ENCODE measurements at regions not wholly inside any gene's neighbourhood (a gene's known extent, or its start where the extent isn't known, plus 50 kb on each side); places are given as distances from the start of the nearest gene placed in this dataset.
"Not testable (repeated sequence)": the region's sequence is repeated elsewhere in the genome, so short reads cannot be mapped to it uniquely, and the experiment has no call there.

DNA sequence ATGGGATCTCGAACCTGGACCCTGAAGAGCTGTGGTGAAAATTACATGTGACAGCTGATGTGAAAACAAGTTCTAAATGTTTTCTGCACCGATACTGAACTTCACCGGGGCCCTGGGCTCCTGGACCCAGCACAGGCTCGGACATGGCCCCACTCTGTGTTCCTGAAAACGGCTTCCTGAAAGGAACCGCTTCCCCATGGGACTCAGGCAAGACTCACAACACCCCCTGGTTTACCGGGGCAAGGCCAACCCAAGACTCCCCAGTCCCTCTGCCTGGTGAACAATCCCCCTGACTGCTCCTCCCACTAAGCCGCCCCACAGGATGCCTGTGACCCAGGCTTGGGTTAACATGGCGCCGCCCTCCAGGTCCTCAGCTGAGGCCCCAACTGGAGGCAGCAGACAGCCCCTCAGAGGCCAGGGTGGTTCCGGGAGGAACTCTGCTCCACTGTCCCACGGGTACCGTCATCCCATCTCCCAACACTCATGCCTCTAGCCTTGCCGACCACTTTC lies 124.5 kb upstream of the FOXD4L5 start (continued):
- TF ChIP-seq, protein P1, sequence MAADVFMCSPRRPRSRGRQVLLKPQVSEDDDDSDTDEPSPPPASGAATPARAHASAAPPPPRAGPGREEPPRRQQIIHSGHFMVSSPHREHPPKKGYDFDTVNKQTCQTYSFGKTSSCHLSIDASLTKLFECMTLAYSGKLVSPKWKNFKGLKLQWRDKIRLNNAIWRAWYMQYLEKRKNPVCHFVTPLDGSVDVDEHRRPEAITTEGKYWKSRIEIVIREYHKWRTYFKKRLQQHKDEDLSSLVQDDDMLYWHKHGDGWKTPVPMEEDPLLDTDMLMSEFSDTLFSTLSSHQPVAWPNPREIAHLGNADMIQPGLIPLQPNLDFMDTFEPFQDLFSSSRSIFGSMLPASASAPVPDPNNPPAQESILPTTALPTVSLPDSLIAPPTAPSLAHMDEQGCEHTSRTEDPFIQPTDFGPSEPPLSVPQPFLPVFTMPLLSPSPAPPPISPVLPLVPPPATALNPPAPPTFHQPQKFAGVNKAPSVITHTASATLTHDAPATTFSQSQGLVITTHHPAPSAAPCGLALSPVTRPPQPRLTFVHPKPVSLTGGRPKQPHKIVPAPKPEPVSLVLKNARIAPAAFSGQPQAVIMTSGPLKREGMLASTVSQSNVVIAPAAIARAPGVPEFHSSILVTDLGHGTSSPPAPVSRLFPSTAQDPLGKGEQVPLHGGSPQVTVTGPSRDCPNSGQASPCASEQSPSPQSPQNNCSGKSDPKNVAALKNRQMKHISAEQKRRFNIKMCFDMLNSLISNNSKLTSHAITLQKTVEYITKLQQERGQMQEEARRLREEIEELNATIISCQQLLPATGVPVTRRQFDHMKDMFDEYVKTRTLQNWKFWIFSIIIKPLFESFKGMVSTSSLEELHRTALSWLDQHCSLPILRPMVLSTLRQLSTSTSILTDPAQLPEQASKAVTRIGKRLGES (CRISPR knock-in tag; IDR thresholded peaks at IDR 0.05; ENCODE audit: borderline replicate concordance) = no peak
- TF ChIP-seq ZNF260 (CRISPR knock-in tag; IDR thresholded peaks at IDR 0.05; ENCODE audit: borderline replicate concordance, low read depth) (no peak), PREB (CRISPR knock-in tag; IDR thresholded peaks at IDR 0.05) (no peak), ZNF207 (IDR thresholded peaks at IDR 0.05; ENCODE audit: borderline replicate concordance) (no peak), PLRG1 (conservative IDR thresholded peaks at IDR 0.05) (no peak), ZBTB38 (CRISPR knock-in tag; IDR thresholded peaks at IDR 0.05) (no peak)

DNA sequence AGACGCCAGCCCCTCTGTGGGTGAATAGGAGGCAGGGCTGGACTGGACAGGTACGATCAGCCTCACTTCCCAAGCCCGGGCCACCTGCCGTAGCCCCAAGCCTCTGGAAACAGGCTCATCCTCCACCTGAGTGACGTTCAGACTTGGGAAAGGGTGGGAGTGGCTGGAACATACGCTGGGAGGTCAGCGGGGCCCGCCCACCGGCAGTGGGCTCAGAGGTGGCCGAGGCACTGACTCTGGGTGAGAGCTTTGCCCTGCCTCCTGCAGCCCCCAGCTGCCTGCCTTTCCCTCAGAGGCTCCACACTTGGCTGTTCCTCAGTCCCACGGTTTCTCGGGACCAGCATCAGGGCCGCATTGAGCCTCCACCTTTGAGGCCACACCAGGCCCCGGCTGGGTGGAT lies 123.8 kb upstream of the FOXD4L5 start:
- H3K9ac ChIP-seq (ENCODE audit: insufficient read depth, low read depth, low read length); FAIRE-seq; CTCF ChIA-PET (ENCODE audit: low intra/inter-chr PET ratio, low total read pairs); H3K27me3 ChIP-seq (ENCODE audit: control insufficient read depth in 1 of 2, insufficient read depth in 2 of 2, low read length in 2 of 2); H3K36me3 ChIP-seq (replicated peaks in 1 of 2; ENCODE audit: control insufficient read depth in 1 of 2, insufficient read depth in 2 of 2, low read length in 2 of 2); BruUV-seq (replicated peaks); H4K20me1 ChIP-seq (ENCODE audit: insufficient read depth, low read length); intact Hi-C loops (cut with micrococcal nuclease; ENCODE audit: unreplicated experiment); ATAC-seq; H2AFZ ChIP-seq (ENCODE audit: low read length); H3K4me3 ChIP-seq (replicated peaks in 1 of 3; ENCODE audit: insufficient read depth in 1 of 3, low read depth in 2 of 3, low read length in 3 of 3); H3K27ac ChIP-seq (ENCODE audit: extremely low read length, insufficient read depth, low read length); H3K79me2 ChIP-seq (ENCODE audit: insufficient read depth, low read length); H3K4me2 ChIP-seq (ENCODE audit: low read depth, low read length); POLR2A ChIA-PET; H3K4me1 ChIP-seq (ENCODE audit: insufficient read depth, low read length); in situ Hi-C loops (cut with HindIII; ENCODE audit: extremely low pct_ligation_motif_present, low pct_unique_long_range_greater_than_20kb); DNase-seq (ENCODE audit: low spot score); H3K9me3 ChIP-seq (ENCODE audit: low read length): not testable (repeated sequence)
- 8% methylated on average over 4 of the region's 14 CpGs for WGBS (ENCODE audit: low lambda C conversion rate)

- in situ Hi-C loops (cut with HindIII; ENCODE audit: extremely low pct_ligation_motif_present, low pct_unique_long_range_greater_than_20kb); H3K4me2 ChIP-seq (ENCODE audit: low read depth, low read length); DNase-seq (ENCODE audit: low spot score); H2AFZ ChIP-seq (ENCODE audit: low read length); H3K27ac ChIP-seq (ENCODE audit: extremely low read length, insufficient read depth, low read length); H3K4me1 ChIP-seq (ENCODE audit: insufficient read depth, low read length); CTCF ChIA-PET (ENCODE audit: low intra/inter-chr PET ratio, low total read pairs); H3K27me3 ChIP-seq (ENCODE audit: control insufficient read depth in 1 of 2, insufficient read depth in 2 of 2, low read length in 2 of 2); H4K20me1 ChIP-seq (ENCODE audit: insufficient read depth, low read length); BruUV-seq (replicated peaks); ATAC-seq; intact Hi-C loops (cut with micrococcal nuclease; ENCODE audit: unreplicated experiment); H3K9ac ChIP-seq (ENCODE audit: insufficient read depth, low read depth, low read length); H3K36me3 ChIP-seq (replicated peaks in 1 of 2; ENCODE audit: control insufficient read depth in 1 of 2, insufficient read depth in 2 of 2, low read length in 2 of 2); FAIRE-seq; H3K79me2 ChIP-seq (ENCODE audit: insufficient read depth, low read length); POLR2A ChIA-PET; H3K9me3 ChIP-seq (ENCODE audit: low read length); H3K4me3 ChIP-seq (replicated peaks in 1 of 3; ENCODE audit: insufficient read depth in 1 of 3, low read depth in 2 of 3, low read length in 3 of 3): not testable (repeated sequence)
- WGBS (ENCODE audit: low lambda C conversion rate) = 20% methylated on average over 4 of the region's 10 CpGs
Observed at GRCh38 chr9:65406625-65407024, 121.6 kb upstream of the FOXD4L5 start.

GRCh38 chr9:65405766-65406165 lies 120.8 kb upstream of the FOXD4L5 start:
- H3K79me2 ChIP-seq (ENCODE audit: insufficient read depth, low read length); H2AFZ ChIP-seq (ENCODE audit: low read length); H4K20me1 ChIP-seq (ENCODE audit: insufficient read depth, low read length); H3K4me1 ChIP-seq (ENCODE audit: insufficient read depth, low read length); H3K27ac ChIP-seq (ENCODE audit: extremely low read length, insufficient read depth, low read length); H3K9ac ChIP-seq (ENCODE audit: insufficient read depth, low read depth, low read length); ATAC-seq; in situ Hi-C loops (cut with HindIII; ENCODE audit: extremely low pct_ligation_motif_present, low pct_unique_long_range_greater_than_20kb); H3K36me3 ChIP-seq (replicated peaks in 1 of 2; ENCODE audit: control insufficient read depth in 1 of 2, insufficient read depth in 2 of 2, low read length in 2 of 2); BruUV-seq (replicated peaks); H3K4me3 ChIP-seq (replicated peaks in 1 of 3; ENCODE audit: insufficient read depth in 1 of 3, low read depth in 2 of 3, low read length in 3 of 3); DNase-seq (ENCODE audit: low spot score); H3K4me2 ChIP-seq (ENCODE audit: low read depth, low read length); POLR2A ChIA-PET; CTCF ChIA-PET (ENCODE audit: low intra/inter-chr PET ratio, low total read pairs); FAIRE-seq; H3K27me3 ChIP-seq (ENCODE audit: control insufficient read depth in 1 of 2, insufficient read depth in 2 of 2, low read length in 2 of 2); H3K9me3 ChIP-seq (ENCODE audit: low read length); intact Hi-C loops (cut with micrococcal nuclease; ENCODE audit: unreplicated experiment): not testable (repeated sequence)
- 0% methylated on average over 5 of the region's 11 CpGs for WGBS (ENCODE audit: low lambda C conversion rate)

Measured in HepG2 (cell line).